MM.1S (cell line): ENCODE measurements at regions not wholly inside any gene's neighbourhood (a gene's known extent, or its start where the extent isn't known, plus 50 kb on each side); places are given as distances from the start of the nearest gene placed in this dataset.

ENCODE experiments used
- DNase-seq: peaks from one replicate; pipeline ENCODE4 v3.0.0-alpha.2; 2015
- H2AFZ ChIP-seq: fragments of 300-600 bp; sonication (generic); 2 replicates; pipeline ENCODE4 v1.6.0; 2016; ENCODE audit warnings: antibody characterized with exemption, low read length
- H3F3A ChIP-seq: fragments of 300-600 bp; sonication (generic); 2 replicates; pipeline ENCODE4 v1.6.1; 2016; ENCODE audit warnings: mild to moderate bottlenecking, antibody characterized with exemption, low read length, moderate library complexity, mixed read lengths; ENCODE audit not compliant: insufficient read depth
- H3K27ac ChIP-seq: fragments of 300-600 bp; sonication (generic); 2 replicates; pipeline ENCODE4 v1.5.1; 2016; ENCODE audit warnings: mild to moderate bottlenecking, low read length
- H3K27me3 ChIP-seq: fragments of 300-600 bp; sonication (generic); replicated peaks from 2 replicates; pipeline ENCODE4 v1.6.0; 2016; ENCODE audit warnings: low read length; ENCODE audit not compliant: insufficient read depth
- H3K36me3 ChIP-seq: fragments of 300-600 bp; sonication (generic); replicated peaks from 2 replicates; pipeline ENCODE4 v1.6.1; 2016; ENCODE audit warnings: mild to moderate bottlenecking, low read length, mixed read lengths; ENCODE audit not compliant: insufficient read depth
- H3K4me1 ChIP-seq: fragments of 300-600 bp; sonication (generic); 2 replicates; pipeline ENCODE4 v1.6.1; 2016; ENCODE audit warnings: low read length, mixed read lengths
- H3K4me2 ChIP-seq: fragments of 300-600 bp; sonication (generic); 2 replicates; pipeline ENCODE4 v1.6.0; 2016; ENCODE audit warnings: low read depth, low read length
- H3K4me3 ChIP-seq: fragments of 300-600 bp; sonication (generic); 2 replicates; pipeline ENCODE4 v1.5.1; 2016; ENCODE audit warnings: low read length, mixed read lengths
- H3K79me2 ChIP-seq: fragments of 300-600 bp; sonication (generic); 2 replicates; pipeline ENCODE4 v1.6.1; 2016; ENCODE audit warnings: mixed run types, low read length, mixed read lengths
- H3K9ac ChIP-seq: fragments of 300-600 bp; sonication (generic); 2 replicates; pipeline ENCODE4 v1.6.1; 2016; ENCODE audit warnings: low read length, mixed read lengths
- H3K9me2 ChIP-seq: fragments of 300-600 bp; sonication (generic); replicated peaks from 2 replicates; pipeline ENCODE4 v1.6.1; 2016; ENCODE audit warnings: mild to moderate bottlenecking, low read length, mixed read lengths; ENCODE audit not compliant: insufficient read depth
- H3K9me3 ChIP-seq: fragments of 300-600 bp; sonication (generic); replicated peaks from 2 replicates; pipeline ENCODE4 v1.6.1; 2016; ENCODE audit warnings: mild to moderate bottlenecking, low read length, mixed read lengths; ENCODE audit not compliant: insufficient read depth
- H4K20me1 ChIP-seq: fragments of 300-600 bp; sonication (generic); 2 replicates; pipeline ENCODE4 v1.6.1; 2016; ENCODE audit warnings: mild to moderate bottlenecking, low read length, moderate library complexity, mixed read lengths; ENCODE audit not compliant: insufficient read depth
- EZH2 ChIP-seq: fragments of 300-600 bp; sonication (generic); optimal IDR thresholded peaks from 2 replicates; pipeline ENCODE3; 2017; ENCODE audit warnings: low read depth, mild to moderate bottlenecking, antibody characterized with exemption, low read length, mixed read lengths
- EZH2phosphoT487 ChIP-seq: fragments of 300-600 bp; sonication (generic); IDR thresholded peaks from 2 replicates; pipeline ENCODE4 v1.6.1; 2018; ENCODE audit warnings: antibody characterized with exemption, low read length
- TF ChIP-seq, protein P1 (sequence below): fragments of 300-600 bp; sonication (generic); IDR thresholded peaks from 2 replicates; pipeline ENCODE4 v1.5.1; 2016; ENCODE audit warnings: antibody characterized with exemption, low read length, mixed read lengths

DNA sequence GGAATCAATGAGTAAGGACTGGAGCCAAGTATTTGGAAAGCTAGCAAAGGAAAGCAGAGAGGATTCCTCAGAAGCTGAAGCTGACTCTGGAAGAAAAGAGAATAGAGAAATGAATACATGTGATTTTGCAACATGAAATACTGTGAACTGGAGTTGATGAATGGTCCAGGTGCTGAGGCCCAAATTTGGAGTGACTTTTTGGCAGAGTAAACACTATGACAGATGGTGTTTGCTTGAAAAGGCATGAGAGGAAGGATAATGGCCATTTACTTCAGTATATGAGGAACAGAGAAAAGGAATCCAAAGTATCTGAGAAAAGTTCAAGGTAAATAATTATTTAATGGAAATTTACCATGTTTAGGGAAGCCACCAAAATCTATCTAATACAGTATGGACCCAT, 236.7 kb downstream of the SLITRK2 start:
- H3K4me2 ChIP-seq = no peak overlapping the region
- H3F3A ChIP-seq = no peaks in the 10 kb centered on the region
- H4K20me1 ChIP-seq = no peaks in the 10 kb centered on the region
- H3K9me3 ChIP-seq = no peaks in the 10 kb centered on the region
- no peaks in the 10 kb centered on the region for H3K9me2 ChIP-seq
- H3K4me1 ChIP-seq = no peaks in the 10 kb centered on the region
- no peaks in the 10 kb centered on the region for H3K36me3 ChIP-seq
- H3K27me3 ChIP-seq = no peaks in the 10 kb centered on the region
- TF ChIP-seq EZH2phosphoT487 (no peak), EZH2 (no peak)
- TF ChIP-seq, protein P1, sequence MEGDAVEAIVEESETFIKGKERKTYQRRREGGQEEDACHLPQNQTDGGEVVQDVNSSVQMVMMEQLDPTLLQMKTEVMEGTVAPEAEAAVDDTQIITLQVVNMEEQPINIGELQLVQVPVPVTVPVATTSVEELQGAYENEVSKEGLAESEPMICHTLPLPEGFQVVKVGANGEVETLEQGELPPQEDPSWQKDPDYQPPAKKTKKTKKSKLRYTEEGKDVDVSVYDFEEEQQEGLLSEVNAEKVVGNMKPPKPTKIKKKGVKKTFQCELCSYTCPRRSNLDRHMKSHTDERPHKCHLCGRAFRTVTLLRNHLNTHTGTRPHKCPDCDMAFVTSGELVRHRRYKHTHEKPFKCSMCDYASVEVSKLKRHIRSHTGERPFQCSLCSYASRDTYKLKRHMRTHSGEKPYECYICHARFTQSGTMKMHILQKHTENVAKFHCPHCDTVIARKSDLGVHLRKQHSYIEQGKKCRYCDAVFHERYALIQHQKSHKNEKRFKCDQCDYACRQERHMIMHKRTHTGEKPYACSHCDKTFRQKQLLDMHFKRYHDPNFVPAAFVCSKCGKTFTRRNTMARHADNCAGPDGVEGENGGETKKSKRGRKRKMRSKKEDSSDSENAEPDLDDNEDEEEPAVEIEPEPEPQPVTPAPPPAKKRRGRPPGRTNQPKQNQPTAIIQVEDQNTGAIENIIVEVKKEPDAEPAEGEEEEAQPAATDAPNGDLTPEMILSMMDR = no peak
- no peak overlapping the region for H3K9ac ChIP-seq
- no peak overlapping the region for H3K27ac ChIP-seq
- DNase-seq = no peak
- no peak overlapping the region for H2AFZ ChIP-seq
- no peak overlapping the region for H3K4me3 ChIP-seq
- no peaks in the 10 kb centered on the region for H3K79me2 ChIP-seq

DNA sequence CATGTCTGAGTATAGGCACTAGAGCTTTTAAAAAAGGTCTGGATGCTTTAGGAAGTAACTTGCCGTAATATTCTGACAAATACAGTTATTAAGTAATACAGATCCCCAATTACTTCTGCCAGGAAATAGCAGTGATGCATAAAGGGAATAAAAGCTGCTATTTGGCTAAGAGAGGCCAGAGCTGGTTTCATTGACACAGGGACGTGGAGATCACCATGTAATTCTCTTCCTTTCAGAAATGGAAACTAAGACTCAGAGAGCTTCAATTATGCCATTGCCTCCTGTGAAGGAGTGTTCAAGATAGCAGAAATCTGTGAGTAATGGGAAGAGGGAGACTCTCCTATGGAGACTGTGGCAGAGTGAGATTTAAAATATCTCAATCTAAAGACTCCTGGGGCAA, 238.1 kb downstream of the SLITRK2 start:
- Histone ChIP-seq H3K9ac (no peak overlapping the region), H3K9me2 (no peaks in the 10 kb centered on the region), H3K4me3 (no peak overlapping the region), H3K4me2 (no peak overlapping the region), H3K27ac (no peak overlapping the region), H3K4me1 (no peaks in the 10 kb centered on the region), H3K36me3 (no peaks in the 10 kb centered on the region), H3K9me3 (no peaks in the 10 kb centered on the region), H4K20me1 (no peaks in the 10 kb centered on the region), H3K79me2 (no peaks in the 10 kb centered on the region), H3K27me3 (no peaks in the 10 kb centered on the region), H2AFZ (no peak overlapping the region), H3F3A (no peaks in the 10 kb centered on the region)
- TF ChIP-seq, protein P1 = no peak
- no peak for TF ChIP-seq EZH2
- TF ChIP-seq EZH2phosphoT487 = no peak
- no peak for DNase-seq

DNA sequence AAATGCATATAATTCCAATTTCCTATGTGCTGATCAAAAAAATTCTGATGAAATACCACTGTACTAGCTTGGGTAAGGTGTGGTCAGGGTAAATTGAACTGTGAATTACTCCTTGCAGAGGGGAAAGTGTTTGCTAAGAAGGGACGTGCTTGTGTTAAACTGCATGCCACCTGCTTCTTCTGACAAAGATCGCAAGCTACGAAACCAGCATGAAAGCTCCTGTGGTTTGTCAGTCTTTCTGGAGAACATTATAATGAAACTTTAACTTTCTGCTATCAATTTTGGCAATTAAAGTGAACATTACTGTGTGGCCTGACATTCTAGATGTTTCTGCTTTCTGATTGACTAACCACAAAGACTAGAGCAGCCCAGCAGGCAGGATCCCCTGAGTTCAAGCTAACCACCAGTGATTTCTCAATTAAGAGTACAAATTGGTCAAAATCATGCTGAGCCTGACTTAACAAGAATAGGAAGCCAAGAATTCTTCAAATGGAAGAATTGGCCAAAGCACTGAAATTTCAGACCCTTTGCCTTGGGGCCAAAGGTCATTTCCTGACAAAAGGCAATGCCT, 239.0 kb downstream of the SLITRK2 start:
- no peaks in the 10 kb centered on the region for H3K36me3 ChIP-seq
- no peaks in the 10 kb centered on the region for H3F3A ChIP-seq
- H2AFZ ChIP-seq = no peak overlapping the region
- peak; percentile 69 for DNase-seq
- no peak overlapping the region for H3K27ac ChIP-seq
- H4K20me1 ChIP-seq = no peaks in the 10 kb centered on the region
- H3K9me3 ChIP-seq = no peaks in the 10 kb centered on the region
- no peaks in the 10 kb centered on the region for H3K4me1 ChIP-seq
- no peaks in the 10 kb centered on the region for H3K27me3 ChIP-seq
- H3K79me2 ChIP-seq = no peaks in the 10 kb centered on the region
- H3K9ac ChIP-seq = no peak overlapping the region
- H3K4me2 ChIP-seq = no peak overlapping the region
- H3K4me3 ChIP-seq = no peak overlapping the region
- TF ChIP-seq, protein P1 = no peak
- TF ChIP-seq EZH2phosphoT487 (no peak), EZH2 (no peak)
- H3K9me2 ChIP-seq = no peaks in the 10 kb centered on the region
